SK-N-SH treated with all-trans-retinoic acid at 6 μM for 48 hours (cell line): ENCODE measurements at regions not wholly inside any gene's neighbourhood (a gene's known extent, or its start where the extent isn't known, plus 50 kb on each side); places are given as distances from the start of the nearest gene placed in this dataset.

Experiments
- ARNTL ChIP-seq: fragments of 450-650 bp; formaldehyde crosslinking; IDR thresholded peaks from 2 replicates; pipeline ENCODE4 v1.5.0; 2020; ENCODE audit warnings: low read depth, mild to moderate bottlenecking, moderate library complexity, borderline replicate concordance
- BACH2 ChIP-seq: fragments of 250-450 bp; sonication (Bioruptor Pico); IDR thresholded peaks from 2 replicates; pipeline ENCODE4 v1.9.0; 2021; ENCODE audit warnings: mild to moderate bottlenecking, borderline replicate concordance
- CSDC2 ChIP-seq: fragments of 250-450 bp; sonication (Bioruptor Pico); IDR thresholded peaks from 2 replicates; pipeline ENCODE4 v1.5.0; 2020; ENCODE audit warnings: mild to moderate bottlenecking, moderate library complexity
- ISL1 ChIP-seq: fragments of 250-450 bp; sonication (Bioruptor Pico); IDR thresholded peaks from 2 replicates; pipeline ENCODE4 v2.1.2; 2022; ENCODE audit warnings: mild to moderate bottlenecking, moderate library complexity
- OSR1 ChIP-seq: fragments of 250-450 bp; sonication (Bioruptor Pico); IDR thresholded peaks from 2 replicates; pipeline ENCODE4 v1.8.0; 2022; ENCODE audit warnings: moderate library complexity, mild to moderate bottlenecking, inconsistent platforms
- PPARA ChIP-seq: fragments of 250-450 bp; sonication (Bioruptor Pico); IDR thresholded peaks from 2 replicates; pipeline ENCODE4 v1.5.0; 2020; ENCODE audit warnings: mild to moderate bottlenecking, borderline replicate concordance
- RARB ChIP-seq: fragments of 250-450 bp; sonication (Bioruptor Pico); IDR thresholded peaks from 2 replicates; pipeline ENCODE4 v1.8.0; 2021; ENCODE audit warnings: mild to moderate bottlenecking, moderate library complexity
- SNAI2 ChIP-seq: fragments of 250-450 bp; sonication (Bioruptor Pico); IDR thresholded peaks from 2 replicates; pipeline ENCODE4 v1.5.0; 2020; ENCODE audit warnings: mild to moderate bottlenecking, moderate library complexity
- TCF4 ChIP-seq: fragments of 250-450 bp; sonication (Bioruptor Pico); IDR thresholded peaks from 2 replicates; pipeline ENCODE4 v1.8.0; 2021; ENCODE audit warnings: mild to moderate bottlenecking, moderate library complexity, borderline replicate concordance
- TOX ChIP-seq: fragments of 250-450 bp; sonication (Bioruptor Pico); IDR thresholded peaks from 2 replicates; pipeline ENCODE4 v1.8.0; 2021; ENCODE audit warnings: mild to moderate bottlenecking, moderate library complexity, borderline replicate concordance
- ZNF8 ChIP-seq: fragments of 450-650 bp; formaldehyde crosslinking; IDR thresholded peaks from 2 replicates; pipeline ENCODE4 v1.5.0; 2020; ENCODE audit warnings: mild to moderate bottlenecking, moderate library complexity
- TF ChIP-seq, protein P1 (sequence below): fragments of 250-450 bp; sonication (Bioruptor Pico); IDR thresholded peaks from 2 replicates; pipeline ENCODE4 v1.8.0; 2020; ENCODE audit warnings: mild to moderate bottlenecking, moderate library complexity, borderline replicate concordance
- TF ChIP-seq, protein P2 (sequence below): fragments of 250-450 bp; sonication (Bioruptor Pico); IDR thresholded peaks from 2 replicates; pipeline ENCODE4 v1.8.0; 2021; ENCODE audit warnings: low read depth, mild to moderate bottlenecking, moderate library complexity, borderline replicate concordance
- TF ChIP-seq, protein P3 (sequence below): fragments of 250-450 bp; sonication (Bioruptor Pico); IDR thresholded peaks from 2 replicates; pipeline ENCODE4 v1.5.1; 2020; ENCODE audit warnings: low read depth, mild to moderate bottlenecking, moderate library complexity

DNA sequence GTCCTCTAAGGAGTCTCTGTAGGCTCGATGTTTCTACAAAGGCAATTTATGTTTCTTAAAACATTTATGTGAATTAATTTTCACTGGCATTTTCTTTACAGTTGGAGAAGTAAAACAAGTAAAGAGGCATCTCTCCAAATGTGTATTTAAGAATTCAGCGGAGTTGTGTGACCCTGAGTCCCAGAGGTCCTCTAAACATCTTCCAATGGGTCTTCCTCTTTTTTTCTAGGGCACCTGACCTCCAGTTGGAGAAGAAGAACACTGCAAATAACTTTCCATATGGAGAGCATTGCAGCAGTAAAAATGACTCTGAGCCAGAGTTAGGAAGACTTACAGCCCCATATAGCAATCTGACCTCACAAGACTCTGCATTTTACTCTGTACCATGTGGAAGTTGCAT lies 480.5 kb upstream of the RAG2 start:
- TF ChIP-seq TCF4 (CRISPR knock-in tag) (no peak), ISL1 (CRISPR knock-in tag) (no peak), RARB (CRISPR knock-in tag) (no peak), SNAI2 (CRISPR knock-in tag) (no peak), CSDC2 (CRISPR knock-in tag) (no peak), BACH2 (CRISPR knock-in tag) (no peak), PPARA (CRISPR knock-in tag) (no peak), ZNF8 (no peak), OSR1 (CRISPR knock-in tag) (no peak), ARNTL (CRISPR knock-in tag) (no peak), TOX (CRISPR knock-in tag) (no peak)
- TF ChIP-seq, protein P1, sequence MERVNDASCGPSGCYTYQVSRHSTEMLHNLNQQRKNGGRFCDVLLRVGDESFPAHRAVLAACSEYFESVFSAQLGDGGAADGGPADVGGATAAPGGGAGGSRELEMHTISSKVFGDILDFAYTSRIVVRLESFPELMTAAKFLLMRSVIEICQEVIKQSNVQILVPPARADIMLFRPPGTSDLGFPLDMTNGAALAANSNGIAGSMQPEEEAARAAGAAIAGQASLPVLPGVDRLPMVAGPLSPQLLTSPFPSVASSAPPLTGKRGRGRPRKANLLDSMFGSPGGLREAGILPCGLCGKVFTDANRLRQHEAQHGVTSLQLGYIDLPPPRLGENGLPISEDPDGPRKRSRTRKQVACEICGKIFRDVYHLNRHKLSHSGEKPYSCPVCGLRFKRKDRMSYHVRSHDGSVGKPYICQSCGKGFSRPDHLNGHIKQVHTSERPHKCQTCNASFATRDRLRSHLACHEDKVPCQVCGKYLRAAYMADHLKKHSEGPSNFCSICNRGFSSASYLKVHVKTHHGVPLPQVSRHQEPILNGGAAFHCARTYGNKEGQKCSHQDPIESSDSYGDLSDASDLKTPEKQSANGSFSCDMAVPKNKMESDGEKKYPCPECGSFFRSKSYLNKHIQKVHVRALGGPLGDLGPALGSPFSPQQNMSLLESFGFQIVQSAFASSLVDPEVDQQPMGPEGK (CRISPR knock-in tag), result no peak
- TF ChIP-seq, protein P2, sequence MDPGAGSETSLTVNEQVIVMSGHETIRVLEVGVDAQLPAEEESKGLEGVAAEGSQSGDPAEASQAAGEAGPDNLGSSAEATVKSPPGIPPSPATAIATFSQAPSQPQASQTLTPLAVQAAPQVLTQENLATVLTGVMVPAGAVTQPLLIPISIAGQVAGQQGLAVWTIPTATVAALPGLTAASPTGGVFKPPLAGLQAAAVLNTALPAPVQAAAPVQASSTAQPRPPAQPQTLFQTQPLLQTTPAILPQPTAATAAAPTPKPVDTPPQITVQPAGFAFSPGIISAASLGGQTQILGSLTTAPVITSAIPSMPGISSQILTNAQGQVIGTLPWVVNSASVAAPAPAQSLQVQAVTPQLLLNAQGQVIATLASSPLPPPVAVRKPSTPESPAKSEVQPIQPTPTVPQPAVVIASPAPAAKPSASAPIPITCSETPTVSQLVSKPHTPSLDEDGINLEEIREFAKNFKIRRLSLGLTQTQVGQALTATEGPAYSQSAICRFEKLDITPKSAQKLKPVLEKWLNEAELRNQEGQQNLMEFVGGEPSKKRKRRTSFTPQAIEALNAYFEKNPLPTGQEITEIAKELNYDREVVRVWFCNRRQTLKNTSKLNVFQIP (CRISPR knock-in tag), result no peak
- TF ChIP-seq, protein P3, sequence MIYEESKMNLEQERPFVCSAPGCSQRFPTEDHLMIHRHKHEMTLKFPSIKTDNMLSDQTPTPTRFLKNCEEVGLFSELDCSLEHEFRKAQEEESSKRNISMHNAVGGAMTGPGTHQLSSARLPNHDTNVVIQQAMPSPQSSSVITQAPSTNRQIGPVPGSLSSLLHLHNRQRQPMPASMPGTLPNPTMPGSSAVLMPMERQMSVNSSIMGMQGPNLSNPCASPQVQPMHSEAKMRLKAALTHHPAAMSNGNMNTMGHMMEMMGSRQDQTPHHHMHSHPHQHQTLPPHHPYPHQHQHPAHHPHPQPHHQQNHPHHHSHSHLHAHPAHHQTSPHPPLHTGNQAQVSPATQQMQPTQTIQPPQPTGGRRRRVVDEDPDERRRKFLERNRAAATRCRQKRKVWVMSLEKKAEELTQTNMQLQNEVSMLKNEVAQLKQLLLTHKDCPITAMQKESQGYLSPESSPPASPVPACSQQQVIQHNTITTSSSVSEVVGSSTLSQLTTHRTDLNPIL, result no peak
